MM.1S (cell line): ENCODE measurements at regions not wholly inside any gene's neighbourhood (a gene's known extent, or its start where the extent isn't known, plus 50 kb on each side); places are given as distances from the start of the nearest gene placed in this dataset.

Experiments
- DNase-seq: peaks from one replicate; pipeline ENCODE4 v3.0.0-alpha.2; 2015
- H2AFZ ChIP-seq: fragments of 300-600 bp; sonication (generic); 2 replicates; pipeline ENCODE4 v1.6.0; 2016; ENCODE audit warnings: antibody characterized with exemption, low read length
- H3F3A ChIP-seq: fragments of 300-600 bp; sonication (generic); 2 replicates; pipeline ENCODE4 v1.6.1; 2016; ENCODE audit warnings: mild to moderate bottlenecking, antibody characterized with exemption, low read length, moderate library complexity, mixed read lengths; ENCODE audit not compliant: insufficient read depth
- H3K27ac ChIP-seq: fragments of 300-600 bp; sonication (generic); 2 replicates; pipeline ENCODE4 v1.5.1; 2016; ENCODE audit warnings: mild to moderate bottlenecking, low read length
- H3K27me3 ChIP-seq: fragments of 300-600 bp; sonication (generic); replicated peaks from 2 replicates; pipeline ENCODE4 v1.6.0; 2016; ENCODE audit warnings: low read length; ENCODE audit not compliant: insufficient read depth
- H3K36me3 ChIP-seq: fragments of 300-600 bp; sonication (generic); replicated peaks from 2 replicates; pipeline ENCODE4 v1.6.1; 2016; ENCODE audit warnings: mild to moderate bottlenecking, low read length, mixed read lengths; ENCODE audit not compliant: insufficient read depth
- H3K4me1 ChIP-seq: fragments of 300-600 bp; sonication (generic); 2 replicates; pipeline ENCODE4 v1.6.1; 2016; ENCODE audit warnings: low read length, mixed read lengths
- H3K4me2 ChIP-seq: fragments of 300-600 bp; sonication (generic); 2 replicates; pipeline ENCODE4 v1.6.0; 2016; ENCODE audit warnings: low read depth, low read length
- H3K4me3 ChIP-seq: fragments of 300-600 bp; sonication (generic); 2 replicates; pipeline ENCODE4 v1.5.1; 2016; ENCODE audit warnings: low read length, mixed read lengths
- H3K79me2 ChIP-seq: fragments of 300-600 bp; sonication (generic); 2 replicates; pipeline ENCODE4 v1.6.1; 2016; ENCODE audit warnings: mixed run types, low read length, mixed read lengths
- H3K9ac ChIP-seq: fragments of 300-600 bp; sonication (generic); 2 replicates; pipeline ENCODE4 v1.6.1; 2016; ENCODE audit warnings: low read length, mixed read lengths
- H3K9me2 ChIP-seq: fragments of 300-600 bp; sonication (generic); replicated peaks from 2 replicates; pipeline ENCODE4 v1.6.1; 2016; ENCODE audit warnings: mild to moderate bottlenecking, low read length, mixed read lengths; ENCODE audit not compliant: insufficient read depth
- H3K9me3 ChIP-seq: fragments of 300-600 bp; sonication (generic); replicated peaks from 2 replicates; pipeline ENCODE4 v1.6.1; 2016; ENCODE audit warnings: mild to moderate bottlenecking, low read length, mixed read lengths; ENCODE audit not compliant: insufficient read depth
- H4K20me1 ChIP-seq: fragments of 300-600 bp; sonication (generic); 2 replicates; pipeline ENCODE4 v1.6.1; 2016; ENCODE audit warnings: mild to moderate bottlenecking, low read length, moderate library complexity, mixed read lengths; ENCODE audit not compliant: insufficient read depth
- CTCF ChIP-seq: fragments of 300-600 bp; sonication (generic); IDR thresholded peaks from 2 replicates; pipeline ENCODE4 v1.5.1; 2016; ENCODE audit warnings: antibody characterized with exemption, low read length, mixed read lengths
- EZH2 ChIP-seq: fragments of 300-600 bp; sonication (generic); optimal IDR thresholded peaks from 2 replicates; pipeline ENCODE3; 2017; ENCODE audit warnings: low read depth, mild to moderate bottlenecking, antibody characterized with exemption, low read length, mixed read lengths
- EZH2phosphoT487 ChIP-seq: fragments of 300-600 bp; sonication (generic); IDR thresholded peaks from 2 replicates; pipeline ENCODE4 v1.6.1; 2018; ENCODE audit warnings: antibody characterized with exemption, low read length

DNA sequence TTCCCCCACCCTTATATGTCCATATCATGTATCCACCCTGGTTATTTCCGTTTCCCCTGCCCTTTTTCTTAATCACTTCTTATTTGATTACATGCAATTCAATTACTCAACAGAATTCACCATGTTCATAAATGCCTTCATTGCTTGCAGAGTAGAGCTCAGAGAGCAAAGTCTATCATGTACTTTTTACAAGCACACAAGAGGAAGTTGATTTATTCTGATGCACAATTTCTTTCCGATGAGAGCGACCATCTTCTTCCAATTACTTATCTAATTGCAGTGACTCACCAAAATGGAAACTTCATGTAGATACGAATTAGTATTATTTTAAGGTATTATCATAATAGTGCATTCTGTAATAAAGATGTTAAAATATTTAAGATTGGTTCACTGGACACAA is 430.5 kb upstream of the KLF6 start:
- Histone ChIP-seq H3K4me2 (no peak overlapping the region), H3F3A (no peaks in the 10 kb centered on the region), H3K79me2 (no peaks in the 10 kb centered on the region)

DNA sequence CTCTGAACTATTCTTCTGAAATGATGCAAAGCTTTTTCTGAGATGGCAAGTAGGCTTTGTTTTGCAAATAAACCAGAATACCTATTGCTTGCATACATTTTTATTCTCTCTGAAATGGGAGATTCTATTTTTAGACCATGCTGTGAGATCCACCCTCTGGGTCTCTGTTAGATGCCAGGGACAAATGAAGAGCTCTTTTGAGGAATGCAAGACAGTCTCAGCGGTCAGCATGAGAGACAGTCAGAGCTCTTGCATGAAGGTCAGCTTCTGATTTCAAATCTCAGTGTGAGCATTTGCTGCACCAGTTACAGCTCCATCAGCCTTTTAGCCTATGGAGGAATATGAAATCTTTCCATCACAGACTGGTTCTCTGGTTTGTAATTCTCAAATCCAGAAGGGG is 429.9 kb upstream of the KLF6 start:
- Histone ChIP-seq H3K27ac (no peak overlapping the region), H3F3A (no peaks in the 10 kb centered on the region), H3K9me2 (no peaks in the 10 kb centered on the region), H3K9ac (no peak overlapping the region), H3K79me2 (no peaks in the 10 kb centered on the region), H4K20me1 (no peaks in the 10 kb centered on the region), H3K4me3 (no peak overlapping the region), H3K4me2 (no peak overlapping the region), H3K9me3 (no peaks in the 10 kb centered on the region), H2AFZ (no peak overlapping the region), H3K36me3 (no peaks in the 10 kb centered on the region), H3K4me1 (no peaks in the 10 kb centered on the region), H3K27me3 (no peaks in the 10 kb centered on the region)
- no peak for TF ChIP-seq CTCF
- no peak for TF ChIP-seq EZH2
- TF ChIP-seq EZH2phosphoT487: no peak
- DNase-seq: no peak

More for the DNA sequence above, 430.5 kb upstream of the KLF6 start:
- H2AFZ ChIP-seq: no peak overlapping the region
- no peaks in the 10 kb centered on the region for H3K4me1 ChIP-seq
- H3K36me3 ChIP-seq: no peaks in the 10 kb centered on the region
- H3K9ac ChIP-seq: no peak overlapping the region
- H3K9me2 ChIP-seq: no peaks in the 10 kb centered on the region
- H3K4me3 ChIP-seq: no peak overlapping the region
- DNase-seq: no peak
- H3K27me3 ChIP-seq: no peaks in the 10 kb centered on the region
- no peaks in the 10 kb centered on the region for H4K20me1 ChIP-seq
- no peak for TF ChIP-seq EZH2phosphoT487
- no peak for TF ChIP-seq EZH2
- TF ChIP-seq CTCF: no peak
- H3K27ac ChIP-seq: no peak overlapping the region
- no peaks in the 10 kb centered on the region for H3K9me3 ChIP-seq

DNA sequence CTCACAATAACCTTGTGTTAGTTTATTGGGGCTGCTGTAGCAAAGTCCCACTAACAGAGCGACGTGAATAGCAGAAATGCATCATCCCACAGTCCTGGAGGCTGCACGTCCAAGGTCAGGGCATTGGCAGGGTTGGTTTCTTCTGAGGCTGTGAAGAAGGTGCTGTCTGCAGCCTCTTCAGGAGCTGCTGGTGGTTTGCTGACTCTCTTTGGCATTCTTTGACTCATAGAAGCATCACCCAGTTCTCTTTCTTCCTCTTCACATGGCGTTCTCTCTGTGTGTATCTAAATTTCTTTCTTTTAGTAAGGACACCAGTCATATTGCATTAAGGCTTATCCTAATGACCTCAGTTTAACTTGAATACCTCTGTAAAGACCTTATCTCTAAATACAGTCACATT is 428.4 kb upstream of the KLF6 start:
- Histone ChIP-seq H3K4me1 (no peaks in the 10 kb centered on the region), H3K27ac (no peak overlapping the region), H4K20me1 (no peaks in the 10 kb centered on the region), H3K9me2 (no peaks in the 10 kb centered on the region), H3K9me3 (no peaks in the 10 kb centered on the region), H3K4me2 (no peak overlapping the region), H3K27me3 (no peaks in the 10 kb centered on the region), H3K36me3 (no peaks in the 10 kb centered on the region), H3K9ac (no peak overlapping the region), H3K79me2 (no peaks in the 10 kb centered on the region), H3K4me3 (no peak overlapping the region), H2AFZ (no peak overlapping the region), H3F3A (no peaks in the 10 kb centered on the region)
- no peak for DNase-seq
- TF ChIP-seq CTCF: no peak
- no peak for TF ChIP-seq EZH2phosphoT487
- TF ChIP-seq EZH2: no peak

GRCh38 chr10:4212111-4212630 is 427.2 kb upstream of the KLF6 start:
- Histone ChIP-seq H3K4me3 (no peak overlapping the region), H3K4me2 (no peak overlapping the region), H3K36me3 (no peaks in the 10 kb centered on the region), H3K27me3 (no peaks in the 10 kb centered on the region), H3K9me2 (no peaks in the 10 kb centered on the region), H2AFZ (no peak overlapping the region), H3K9me3 (no peaks in the 10 kb centered on the region), H4K20me1 (no peaks in the 10 kb centered on the region), H3F3A (no peaks in the 10 kb centered on the region), H3K27ac (no peak overlapping the region), H3K9ac (no peak overlapping the region), H3K4me1 (no peaks in the 10 kb centered on the region), H3K79me2 (no peaks in the 10 kb centered on the region)
- TF ChIP-seq EZH2phosphoT487: no peak
- TF ChIP-seq CTCF: no peak
- no peak for TF ChIP-seq EZH2
- no peak for DNase-seq
